AG10803 (cell line): ENCODE measurements at regions not wholly inside any gene's neighbourhood (a gene's known extent, or its start where the extent isn't known, plus 50 kb on each side); places are given as distances from the start of the nearest gene placed in this dataset.

Experiments used
- DNase-seq: peaks from one replicate; pipeline ENCODE4 v3.0.0; 2010; ENCODE audit warnings: low read depth
- H3K4me3 ChIP-seq: 2 replicates; pipeline ENCODE4 v1.5.1; 2011; ENCODE audit warnings: mild to moderate bottlenecking, low read length, control low read depth
- CTCF ChIP-seq: conservative IDR thresholded peaks from 2 replicates; pipeline ENCODE4 v1.5.1; 2011; ENCODE audit warnings: mild to moderate bottlenecking, low read length, control low read depth, inconsistent platforms

- H3K4me3 ChIP-seq: no peak overlapping the region
- no peak for TF ChIP-seq CTCF
- DNase-seq: no peak
These were observed 218.9 kb upstream of the NCAM2 start for GRCh38 chr21:20779321-20779720.

- no peak for DNase-seq
- no peak overlapping the region for H3K4me3 ChIP-seq
- no peak for TF ChIP-seq CTCF
These were observed 214.6 kb upstream of the NCAM2 start for GRCh38 chr21:20783611-20784010.

- TF ChIP-seq CTCF: no peak
- DNase-seq: no peak
- H3K4me3 ChIP-seq: no peak overlapping the region
These were observed 208.3 kb upstream of the NCAM2 start for GRCh38 chr21:20789729-20790500.

- H3K4me3 ChIP-seq: no peak overlapping the region
- TF ChIP-seq CTCF: no peak
- DNase-seq: no peak
These were observed 198.1 kb upstream of the NCAM2 start for GRCh38 chr21:20800106-20800505.

- TF ChIP-seq CTCF: no peak
- DNase-seq: no peak
- no peak overlapping the region for H3K4me3 ChIP-seq
These were observed 196.0 kb upstream of the NCAM2 start for GRCh38 chr21:20802201-20802600.

- no peak overlapping the region for H3K4me3 ChIP-seq
- no peak for TF ChIP-seq CTCF
- DNase-seq: no peak
These were observed 195.5 kb upstream of the NCAM2 start for GRCh38 chr21:20802631-20803260.

- TF ChIP-seq CTCF: no peak
- H3K4me3 ChIP-seq: no peak overlapping the region
- DNase-seq: no peak
These were observed 186.5 kb upstream of the NCAM2 start for GRCh38 chr21:20811702-20812101.
